ENCODE measurements at regions not wholly inside any gene's neighbourhood (a gene's known extent, or its start where the extent isn't known, plus 50 kb on each side); places are given as distances from the start of the nearest gene placed in this dataset.

DNA sequence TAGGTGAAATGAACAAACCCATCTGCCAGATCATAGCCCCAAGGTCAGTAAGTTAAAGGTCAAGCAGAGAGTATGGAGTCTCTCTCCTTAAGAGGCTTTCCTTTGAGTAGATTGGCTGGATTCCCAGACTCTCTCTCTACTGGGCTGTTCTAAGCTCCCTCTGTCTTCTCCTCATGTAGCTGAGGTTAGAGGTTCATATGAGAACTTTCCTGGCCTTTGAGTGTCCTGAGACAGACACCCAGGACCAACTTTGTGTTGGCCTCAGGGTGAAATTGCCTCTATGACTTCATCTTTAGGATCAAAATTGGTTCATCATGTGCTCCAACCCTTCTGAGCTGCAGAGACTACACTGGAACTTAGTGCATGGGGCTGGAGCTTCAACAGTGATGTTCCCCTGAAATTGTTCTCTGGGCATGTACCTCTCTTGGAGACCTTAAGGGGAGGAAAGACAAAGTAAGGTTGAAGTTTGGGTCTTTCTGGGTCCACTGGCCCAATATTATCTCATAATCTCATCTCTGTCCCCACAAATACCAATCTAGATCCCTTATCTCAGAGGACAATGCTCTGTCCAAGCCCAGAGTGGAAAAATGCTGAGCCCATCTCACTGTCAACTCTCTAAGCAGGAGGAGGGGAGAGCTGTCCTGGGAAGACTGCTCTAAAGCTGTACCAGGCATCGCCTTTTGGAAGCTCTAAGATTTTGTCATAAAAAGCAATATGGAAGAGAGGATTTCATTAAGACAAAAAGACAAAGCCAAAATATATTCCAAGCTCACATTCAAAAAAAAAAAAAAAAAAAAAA is 177.3 kb upstream of the ARL4C start:
- H3K27me3 ChIP-seq (ENCODE audit: insufficient read depth, low read length): no peaks in the 10 kb centered on the region
- H2BK5ac ChIP-seq (ENCODE audit: low read depth, low read length, poor library complexity): no peak overlapping the region
- no peak for DNase-seq
- H2AFZ ChIP-seq (ENCODE audit: insufficient read depth, low read length, poor library complexity): no peak overlapping the region
- H3K79me1 ChIP-seq (ENCODE audit: low read length): no peaks in the 10 kb centered on the region
- no peak overlapping the region for H2BK12ac ChIP-seq (ENCODE audit: low read length)
- peaks cover 0 to 2% of the 10 kb centered on the region in 2 experiments for H3K4me1 ChIP-seq (ENCODE audit: control insufficient read depth in 1 of 2, insufficient read depth in 2 of 2, low read length in 2 of 2)
- no peaks in the 10 kb centered on the region for H3K36me3 ChIP-seq (ENCODE audit: control insufficient read depth in 1 of 2, insufficient read depth in 2 of 2, low read length in 2 of 2)
- no peak overlapping the region for H3K27ac ChIP-seq (ENCODE audit: low read depth, low read length)
- no CpG with 5 or more reads among the region's 1 CpG for WGBS (ENCODE audit: extremely low coverage, insufficient coverage, insufficient read length)
- no peak overlapping the region for H3K9ac ChIP-seq (ENCODE audit: low read length)
- no peak overlapping the region for H3K23ac ChIP-seq (ENCODE audit: low read length)
- H3K18ac ChIP-seq (ENCODE audit: low read length): no peak overlapping the region
- H4K91ac ChIP-seq (ENCODE audit: low read depth, low read length): no peak overlapping the region
- no peak overlapping the region for H4K8ac ChIP-seq (ENCODE audit: low read depth, low read length)
- H3K14ac ChIP-seq (ENCODE audit: low read length): no peak overlapping the region
- H3K4ac ChIP-seq (ENCODE audit: low read depth, low read length): no peak overlapping the region
- no peak overlapping the region for H4K12ac ChIP-seq (ENCODE audit: low read depth, low read length)
- H3K9me3 ChIP-seq (ENCODE audit: insufficient read depth, low read depth, low read length): no peaks in the 10 kb centered on the region
- no peak overlapping the region for H2BK120ac ChIP-seq (ENCODE audit: insufficient read depth, low read length, poor library complexity)
- H3K79me2 ChIP-seq (ENCODE audit: control insufficient read depth, insufficient read depth, low read length, poor library complexity): no peaks in the 10 kb centered on the region
- no peak overlapping the region for H3K4me2 ChIP-seq (ENCODE audit: low read length)
- no peak overlapping the region for H2AK5ac ChIP-seq (ENCODE audit: low read length)
- H3K4me3 ChIP-seq (ENCODE audit: low read depth, low read length): no peak overlapping the region

DNA sequence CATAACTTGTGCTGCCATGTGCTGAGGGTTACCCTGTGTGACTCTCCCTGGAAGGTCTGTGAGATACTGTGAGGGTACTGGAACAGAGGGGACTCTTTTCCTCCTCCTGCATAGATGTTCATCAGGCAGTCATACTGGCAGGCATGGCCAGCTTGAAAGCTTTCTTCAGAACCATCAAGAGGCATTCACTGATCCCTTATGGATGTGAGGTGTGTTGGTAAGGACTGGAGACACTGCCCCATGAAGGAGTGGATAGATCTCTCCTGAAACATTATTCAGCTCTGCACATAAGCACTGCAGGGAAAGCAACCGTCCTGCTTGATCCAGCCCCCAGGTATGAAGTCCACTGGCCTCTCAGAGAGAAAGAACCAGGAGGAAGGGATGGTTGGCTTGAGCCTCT is 176.6 kb upstream of the ARL4C start:
- no peak overlapping the region for H2BK12ac ChIP-seq (ENCODE audit: low read length)
- H2BK120ac ChIP-seq (ENCODE audit: insufficient read depth, low read length, poor library complexity): no peak overlapping the region
- no peak overlapping the region for H4K91ac ChIP-seq (ENCODE audit: low read depth, low read length)
- no peak overlapping the region for H3K27ac ChIP-seq (ENCODE audit: low read depth, low read length)
- no peak overlapping the region for H3K4ac ChIP-seq (ENCODE audit: low read depth, low read length)
- no peak overlapping the region for H3K4me2 ChIP-seq (ENCODE audit: low read length)
- no peaks in the 10 kb centered on the region for H3K27me3 ChIP-seq (ENCODE audit: insufficient read depth, low read length)
- no peaks in the 10 kb centered on the region for H3K9me3 ChIP-seq (ENCODE audit: insufficient read depth, low read depth, low read length)
- no peaks in the 10 kb centered on the region for H3K36me3 ChIP-seq (ENCODE audit: control insufficient read depth in 1 of 2, insufficient read depth in 2 of 2, low read length in 2 of 2)
- H2BK5ac ChIP-seq (ENCODE audit: low read depth, low read length, poor library complexity): no peak overlapping the region
- no peak overlapping the region for H2AFZ ChIP-seq (ENCODE audit: insufficient read depth, low read length, poor library complexity)
- H3K9ac ChIP-seq (ENCODE audit: low read length): no peak overlapping the region
- peaks cover 0 to 2% of the 10 kb centered on the region in 2 experiments for H3K4me1 ChIP-seq (ENCODE audit: control insufficient read depth in 1 of 2, insufficient read depth in 2 of 2, low read length in 2 of 2)
- no CpG with 5 or more reads among the region's 1 CpG for WGBS (ENCODE audit: extremely low coverage, insufficient coverage, insufficient read length)
- H3K79me1 ChIP-seq (ENCODE audit: low read length): no peaks in the 10 kb centered on the region
- no peak overlapping the region for H2AK5ac ChIP-seq (ENCODE audit: low read length)
- H3K23ac ChIP-seq (ENCODE audit: low read length): no peak overlapping the region
- H3K14ac ChIP-seq (ENCODE audit: low read length): no peak overlapping the region
- no peak overlapping the region for H4K12ac ChIP-seq (ENCODE audit: low read depth, low read length)
- no peak overlapping the region for H3K18ac ChIP-seq (ENCODE audit: low read length)
- no peak for DNase-seq
- H3K4me3 ChIP-seq (ENCODE audit: low read depth, low read length): no peak overlapping the region
- H4K8ac ChIP-seq (ENCODE audit: low read depth, low read length): no peak overlapping the region
- no peaks in the 10 kb centered on the region for H3K79me2 ChIP-seq (ENCODE audit: control insufficient read depth, insufficient read depth, low read length, poor library complexity)

- Histone ChIP-seq H3K27me3 (ENCODE audit: insufficient read depth, low read length) (no peaks in the 10 kb centered on the region), H3K4me1 (ENCODE audit: control insufficient read depth in 1 of 2, insufficient read depth in 2 of 2, low read length in 2 of 2) (peaks cover 0 to 2% of the 10 kb centered on the region in 2 experiments)
These were observed 175.7 kb upstream of the ARL4C start for GRCh38 chr2:234672498-234673150.

GRCh38 chr2:234671716-234672115 is 174.8 kb upstream of the ARL4C start:
- Histone ChIP-seq H3K79me2 (ENCODE audit: control insufficient read depth, insufficient read depth, low read length, poor library complexity) (no peaks in the 10 kb centered on the region), H3K4me3 (ENCODE audit: low read depth, low read length) (no peak overlapping the region), H3K27me3 (ENCODE audit: insufficient read depth, low read length) (no peaks in the 10 kb centered on the region), H4K8ac (ENCODE audit: low read depth, low read length) (no peak overlapping the region), H3K36me3 (ENCODE audit: control insufficient read depth in 1 of 2, insufficient read depth in 2 of 2, low read length in 2 of 2) (no peaks in the 10 kb centered on the region), H4K12ac (ENCODE audit: low read depth, low read length) (no peak overlapping the region), H3K9me3 (ENCODE audit: insufficient read depth, low read depth, low read length) (no peaks in the 10 kb centered on the region), H3K18ac (ENCODE audit: low read length) (no peak overlapping the region), H2BK120ac (ENCODE audit: insufficient read depth, low read length, poor library complexity) (no peak overlapping the region), H2AK5ac (ENCODE audit: low read length) (no peak overlapping the region), H2AFZ (ENCODE audit: insufficient read depth, low read length, poor library complexity) (no peak overlapping the region), H3K27ac (ENCODE audit: low read depth, low read length) (no peak overlapping the region), H4K91ac (ENCODE audit: low read depth, low read length) (no peak overlapping the region), H3K4me2 (ENCODE audit: low read length) (no peak overlapping the region), H3K4ac (ENCODE audit: low read depth, low read length) (no peak overlapping the region), H2BK12ac (ENCODE audit: low read length) (no peak overlapping the region), H3K23ac (ENCODE audit: low read length) (no peak overlapping the region), H3K4me1 (ENCODE audit: control insufficient read depth in 1 of 2, insufficient read depth in 2 of 2, low read length in 2 of 2) (peaks cover 0 to 2% of the 10 kb centered on the region in 2 experiments), H3K79me1 (ENCODE audit: low read length) (no peaks in the 10 kb centered on the region), H3K9ac (ENCODE audit: low read length) (no peak overlapping the region), H2BK5ac (ENCODE audit: low read depth, low read length, poor library complexity) (no peak overlapping the region), H3K14ac (ENCODE audit: low read length) (no peak overlapping the region)
- DNase-seq: no peak
- no CpG with 5 or more reads among the region's 3 CpGs for WGBS (ENCODE audit: extremely low coverage, insufficient coverage, insufficient read length)

More at GRCh38 chr2:234672498-234673150, 175.7 kb upstream of the ARL4C start:
- Histone ChIP-seq H3K36me3 (ENCODE audit: control insufficient read depth in 1 of 2, insufficient read depth in 2 of 2, low read length in 2 of 2) (no peaks in the 10 kb centered on the region), H3K4me3 (ENCODE audit: low read depth, low read length) (no peak overlapping the region), H3K23ac (ENCODE audit: low read length) (no peak overlapping the region), H2BK120ac (ENCODE audit: insufficient read depth, low read length, poor library complexity) (no peak overlapping the region), H2AFZ (ENCODE audit: insufficient read depth, low read length, poor library complexity) (no peak overlapping the region), H3K79me2 (ENCODE audit: control insufficient read depth, insufficient read depth, low read length, poor library complexity) (no peaks in the 10 kb centered on the region), H4K12ac (ENCODE audit: low read depth, low read length) (no peak overlapping the region), H3K9me3 (ENCODE audit: insufficient read depth, low read depth, low read length) (no peaks in the 10 kb centered on the region), H3K4me2 (ENCODE audit: low read length) (no peak overlapping the region), H3K9ac (ENCODE audit: low read length) (no peak overlapping the region), H4K91ac (ENCODE audit: low read depth, low read length) (no peak overlapping the region), H2BK12ac (ENCODE audit: low read length) (no peak overlapping the region), H4K8ac (ENCODE audit: low read depth, low read length) (no peak overlapping the region), H2AK5ac (ENCODE audit: low read length) (no peak overlapping the region), H3K14ac (ENCODE audit: low read length) (no peak overlapping the region), H2BK5ac (ENCODE audit: low read depth, low read length, poor library complexity) (no peak overlapping the region), H3K4ac (ENCODE audit: low read depth, low read length) (no peak overlapping the region), H3K79me1 (ENCODE audit: low read length) (no peaks in the 10 kb centered on the region), H3K18ac (ENCODE audit: low read length) (no peak overlapping the region), H3K27ac (ENCODE audit: low read depth, low read length) (no peak overlapping the region)
- no peak for DNase-seq
- WGBS (ENCODE audit: extremely low coverage, insufficient coverage, insufficient read length): no CpG with 5 or more reads among the region's 8 CpGs

Measured in trophoblast cell (in vitro differentiated cells and primary cell).